ENCODE measurements at regions not wholly inside any gene's neighbourhood (a gene's known extent, or its start where the extent isn't known, plus 50 kb on each side); places are given as distances from the start of the nearest gene placed in this dataset.
"Not testable (repeated sequence)": the region's sequence is repeated elsewhere in the genome, so short reads cannot be mapped to it uniquely, and the experiment has no call there.

DNA sequence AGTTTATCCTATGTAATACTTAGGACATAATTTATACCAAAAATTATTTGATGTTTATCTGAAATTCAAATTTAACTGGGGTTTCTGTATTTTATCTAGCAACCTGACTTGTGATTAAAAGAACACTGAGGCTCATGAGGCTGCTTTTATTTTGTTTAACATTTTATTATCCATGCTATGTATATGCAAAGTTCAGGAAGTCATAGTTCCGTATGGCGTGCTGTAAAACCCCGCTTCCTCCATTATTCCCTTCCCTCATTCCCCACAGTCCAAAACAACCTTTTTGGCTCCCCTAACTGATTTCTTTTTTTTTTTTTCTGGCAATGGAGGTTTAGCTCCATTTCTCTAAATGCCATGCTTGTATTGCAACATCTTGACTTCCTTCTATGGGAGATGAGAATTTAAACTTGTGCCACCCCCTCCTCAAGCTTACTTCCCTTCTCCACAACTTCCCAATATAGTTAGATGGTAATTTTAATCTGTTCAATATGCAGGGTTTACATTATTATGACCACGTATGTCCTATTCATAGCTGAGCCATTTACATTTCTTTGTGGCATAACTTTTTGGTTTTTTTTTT lies 138.0 kb upstream of the DNAH14 start:
- DNase-seq (ENCODE audit: low read depth): no peak

DNA sequence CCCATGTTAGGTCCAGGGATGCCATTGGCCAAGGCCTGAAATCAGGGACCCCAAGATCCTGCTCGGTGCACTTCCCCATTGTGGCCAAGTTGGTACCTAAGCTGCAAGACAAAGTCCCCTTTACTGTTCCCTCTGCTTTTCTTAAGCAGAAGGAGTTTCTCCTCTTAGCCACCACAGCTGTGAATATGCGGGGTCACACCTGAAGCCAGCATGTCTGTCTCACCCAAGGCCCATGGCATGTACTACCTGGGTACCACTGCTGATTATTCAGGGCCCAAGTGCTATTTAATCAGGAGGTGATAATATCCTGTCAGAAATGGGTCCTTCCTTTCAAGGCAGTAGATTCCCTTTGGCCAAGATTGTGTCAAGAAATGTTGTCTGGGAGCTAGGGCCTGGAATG lies 133.9 kb upstream of the DNAH14 start:
- DNase-seq (ENCODE audit: low read depth): no peak

GRCh38 chr1:224799083-224799482 lies 130.4 kb upstream of the DNAH14 start:
- no peak for DNase-seq (ENCODE audit: low read depth)

- DNase-seq (ENCODE audit: low read depth): no peak
Observed at GRCh38 chr1:224800486-224801119, 128.9 kb upstream of the DNAH14 start.

- DNase-seq (ENCODE audit: low read depth): no peak
Observed at GRCh38 chr1:224801844-224802490, 127.5 kb upstream of the DNAH14 start.

DNA sequence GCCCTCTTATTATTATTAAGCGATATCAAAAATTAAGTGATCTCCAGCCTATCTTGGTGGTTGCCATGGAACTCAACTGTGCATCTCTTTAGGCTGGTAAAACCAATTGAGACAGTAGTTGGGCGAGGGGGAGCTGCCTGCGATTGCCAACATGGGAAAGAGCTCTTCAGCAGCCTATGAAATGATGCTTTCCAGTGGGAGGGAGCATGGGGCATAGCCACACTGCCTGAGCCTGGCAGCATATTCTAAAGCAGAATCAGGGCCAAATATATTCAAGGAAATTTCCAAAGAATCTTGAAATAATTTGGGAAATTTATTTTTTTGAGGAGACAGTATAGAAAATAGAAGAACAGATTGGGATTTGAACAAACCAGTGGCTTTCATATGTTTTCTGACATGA lies 126.9 kb upstream of the DNAH14 start:
- no peak for DNase-seq (ENCODE audit: low read depth)

GRCh38 chr1:224804220-224804619 lies 125.3 kb upstream of the DNAH14 start:
- no peak for DNase-seq (ENCODE audit: low read depth)

DNA sequence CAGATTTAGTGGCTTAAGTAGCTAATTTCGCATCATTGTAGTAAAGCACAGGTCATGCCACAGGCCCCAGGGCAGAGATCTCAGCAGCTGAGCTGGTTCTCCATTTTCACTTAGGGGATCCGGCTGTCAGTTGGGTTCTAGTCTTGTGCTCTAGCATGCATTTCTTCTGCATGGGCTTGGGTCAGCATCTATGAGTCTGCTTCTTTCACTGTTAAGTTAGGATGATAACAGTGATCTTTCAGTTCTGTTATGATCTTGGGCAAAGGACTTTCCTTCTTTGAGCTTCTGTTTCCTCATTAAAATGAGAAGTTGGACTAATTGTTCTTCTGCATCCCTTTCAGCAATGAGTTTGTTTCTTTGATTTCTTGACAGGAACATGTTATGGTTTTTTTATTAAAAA lies 123.6 kb upstream of the DNAH14 start:
- no peak for DNase-seq (ENCODE audit: low read depth)

DNA sequence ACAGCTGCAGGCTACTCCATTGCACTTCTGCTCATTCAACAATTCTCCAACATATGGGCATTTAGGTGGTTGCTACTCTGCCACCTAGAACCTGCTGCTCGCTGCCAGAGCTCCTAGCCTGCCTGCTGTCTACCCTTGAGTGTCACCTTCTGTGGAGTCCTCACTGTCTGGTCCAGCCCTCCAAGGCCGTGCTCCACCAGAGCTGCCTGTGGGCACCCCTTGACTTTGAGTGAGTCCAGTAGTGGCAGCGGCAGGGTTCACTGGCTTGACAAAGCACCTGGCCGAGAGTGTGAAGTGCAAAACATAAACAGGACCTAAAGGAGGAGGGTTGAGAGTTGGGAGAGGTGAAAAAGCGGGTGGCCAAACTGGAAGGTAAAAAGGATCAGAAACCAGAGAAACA lies 120.3 kb upstream of the DNAH14 start:
- no peak for DNase-seq (ENCODE audit: low read depth)

DNA sequence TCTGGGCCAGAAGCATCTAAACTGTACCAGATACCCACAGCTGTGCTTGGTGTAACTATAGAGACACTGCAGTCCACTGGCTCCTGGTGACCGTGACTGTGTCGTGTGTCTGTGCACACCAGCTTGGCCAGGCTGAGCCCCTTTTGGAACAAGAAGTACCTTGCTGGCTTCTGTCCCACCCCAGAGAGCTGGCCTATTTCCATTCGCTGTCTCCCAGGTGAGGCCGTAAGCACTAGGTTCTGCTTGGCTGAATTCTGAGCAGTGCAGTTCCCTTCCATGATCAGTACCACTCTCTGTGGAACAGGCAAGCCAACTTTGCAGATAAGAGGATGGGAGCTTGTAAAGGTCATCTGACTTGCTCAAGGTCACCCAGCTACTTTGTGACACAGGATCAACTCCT lies 119.9 kb upstream of the DNAH14 start:
- DNase-seq (ENCODE audit: low read depth): no peak

- no peak for DNase-seq (ENCODE audit: low read depth)
Observed at GRCh38 chr1:224811564-224811963, 117.9 kb upstream of the DNAH14 start.

- no peak for DNase-seq (ENCODE audit: low read depth)
Observed at GRCh38 chr1:224815647-224816046, 113.8 kb upstream of the DNAH14 start.

- no peak for DNase-seq (ENCODE audit: low read depth)
Observed at GRCh38 chr1:224816062-224816461, 113.4 kb upstream of the DNAH14 start.

DNA sequence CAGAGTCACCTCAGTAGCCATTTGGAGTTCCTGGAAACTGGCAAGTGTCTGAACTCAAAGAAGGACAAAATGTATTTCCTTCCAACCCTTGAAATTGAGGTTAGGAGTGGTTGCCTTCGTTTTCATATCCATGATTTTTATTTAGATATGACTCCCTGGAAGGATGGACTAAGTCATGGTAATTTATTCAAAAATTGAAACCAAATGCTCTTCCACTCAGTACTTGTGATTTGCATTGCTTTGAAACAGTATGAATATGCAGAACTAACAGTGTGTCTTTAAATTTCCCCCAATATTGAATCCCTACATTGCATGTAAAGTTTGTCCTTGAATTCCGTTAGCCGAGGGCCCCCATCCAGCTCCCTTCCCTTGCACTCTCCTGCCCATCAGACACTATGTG lies 112.1 kb upstream of the DNAH14 start:
- no peak for DNase-seq (ENCODE audit: low read depth)

GRCh38 chr1:224819861-224820260 lies 109.6 kb upstream of the DNAH14 start:
- no peak for DNase-seq (ENCODE audit: low read depth)

DNA sequence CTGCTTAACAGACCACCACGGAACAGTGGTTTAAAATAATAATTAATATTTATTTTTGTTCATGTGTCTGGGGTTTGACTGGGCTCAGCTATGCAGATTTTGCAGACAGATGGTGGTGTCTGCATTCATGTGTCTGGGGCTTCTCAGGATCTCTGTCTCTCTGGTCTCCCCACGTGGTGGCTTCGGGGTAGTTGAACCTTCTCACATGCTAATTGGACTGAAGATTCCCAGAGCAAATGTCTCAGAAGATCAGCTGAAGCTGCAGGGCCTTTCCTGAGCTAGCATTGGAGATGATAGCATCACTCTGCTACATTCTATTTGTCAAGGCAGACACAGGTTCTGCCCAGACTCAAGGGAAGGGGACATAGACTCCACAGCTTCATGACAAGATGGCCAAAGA lies 109.1 kb upstream of the DNAH14 start:
- DNase-seq (ENCODE audit: low read depth): no peak

DNA sequence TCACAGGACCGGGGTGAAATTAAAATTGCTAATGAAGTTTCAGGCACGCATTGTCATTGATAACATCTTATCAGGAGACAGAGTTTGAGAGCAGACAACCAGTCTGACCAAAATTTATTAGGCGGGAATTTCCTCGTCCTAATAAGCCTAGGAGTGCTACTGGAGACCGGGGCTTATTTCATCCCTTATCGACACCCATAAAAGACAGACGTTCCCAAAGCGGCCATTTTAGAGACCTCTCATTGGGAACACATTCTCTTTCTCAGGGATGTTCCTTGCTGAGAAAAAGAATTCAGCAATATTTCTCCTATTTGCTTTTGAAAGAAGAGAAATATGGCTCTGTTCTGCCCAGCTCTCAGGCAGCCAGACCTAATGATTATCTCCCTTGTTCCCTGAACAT lies 107.7 kb upstream of the DNAH14 start:
- DNase-seq (ENCODE audit: low read depth): not testable (repeated sequence)

- DNase-seq (ENCODE audit: low read depth): no peak
Observed at GRCh38 chr1:224825525-224826000, 103.9 kb upstream of the DNAH14 start.

DNA sequence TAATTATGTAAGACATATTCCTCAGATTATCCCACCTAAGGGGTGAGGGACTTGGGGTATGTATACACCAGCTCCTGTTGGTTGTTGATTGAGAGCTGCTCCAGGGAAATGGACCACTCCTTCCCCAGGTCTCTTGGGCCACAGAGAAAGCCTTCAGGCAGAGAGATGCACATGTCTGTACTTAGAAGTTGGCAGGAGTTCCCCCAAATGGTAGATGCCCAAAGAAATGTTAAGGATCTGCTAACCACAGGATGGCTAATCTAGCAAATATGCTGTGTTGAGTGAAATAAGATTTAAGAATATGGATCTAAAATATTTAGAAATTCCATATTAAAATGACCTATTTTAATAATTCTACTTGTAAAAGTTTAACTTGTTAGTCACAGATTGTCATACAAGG lies 100.8 kb upstream of the DNAH14 start:
- no peak for DNase-seq (ENCODE audit: low read depth)

- no peak for DNase-seq (ENCODE audit: low read depth)
Observed at GRCh38 chr1:224831501-224831900, 98.0 kb upstream of the DNAH14 start.

GRCh38 chr1:224839648-224840300 lies 89.7 kb upstream of the DNAH14 start:
- DNase-seq (ENCODE audit: low read depth): not testable (repeated sequence)

GRCh38 chr1:224841803-224842202 lies 87.7 kb upstream of the DNAH14 start:
- not testable (repeated sequence) for DNase-seq (ENCODE audit: low read depth)
